NCI-H1048 (cell line): ENCODE measurements at regions not wholly inside any gene's neighbourhood (a gene's known extent, or its start where the extent isn't known, plus 50 kb on each side); places are given as distances from the start of the nearest gene placed in this dataset.

Experiments
- DNase-seq: peaks from one replicate; lab custom pipeline; 2025; lab: John Stamatoyannopoulos, UW

- DNase-seq = no peak
These were observed 523.8 kb downstream of the EFNA5 start for GRCh38 chr5:107146901-107147300.

GRCh38 chr5:107135391-107135790 is 535.3 kb downstream of the EFNA5 start:
- DNase-seq = no peak

GRCh38 chr5:107134931-107135330 is 535.8 kb downstream of the EFNA5 start:
- DNase-seq = no peak

- no peak for DNase-seq
These were observed 541.7 kb downstream of the EFNA5 start for GRCh38 chr5:107129051-107129450.

- no peak for DNase-seq
These were observed 542.9 kb downstream of the EFNA5 start for GRCh38 chr5:107127878-107128277.

DNA sequence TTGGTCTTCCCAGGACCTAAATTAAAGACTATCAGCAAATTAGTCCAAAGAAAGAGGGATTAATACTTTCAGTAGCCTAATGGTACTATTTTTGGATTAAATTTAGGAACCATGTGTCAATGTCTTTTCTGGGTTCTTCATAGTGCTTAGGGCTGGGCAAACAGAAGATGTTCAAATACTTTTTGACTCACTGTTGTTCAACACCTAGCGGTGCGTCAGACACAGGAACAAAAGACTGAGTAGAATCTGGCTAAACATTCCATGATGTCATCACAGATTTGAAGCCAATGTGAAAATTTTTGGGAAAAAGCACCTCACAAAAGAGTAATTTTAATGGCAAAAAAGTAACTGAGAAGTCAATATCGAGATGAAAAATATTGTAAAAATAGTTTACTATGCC is 544.4 kb downstream of the EFNA5 start:
- no peak for DNase-seq

GRCh38 chr5:107124376-107124775 is 546.4 kb downstream of the EFNA5 start:
- no peak for DNase-seq

GRCh38 chr5:107123014-107123413 is 547.7 kb downstream of the EFNA5 start:
- DNase-seq = no peak

- no peak for DNase-seq
These were observed 548.8 kb downstream of the EFNA5 start for GRCh38 chr5:107121793-107122519.

DNA sequence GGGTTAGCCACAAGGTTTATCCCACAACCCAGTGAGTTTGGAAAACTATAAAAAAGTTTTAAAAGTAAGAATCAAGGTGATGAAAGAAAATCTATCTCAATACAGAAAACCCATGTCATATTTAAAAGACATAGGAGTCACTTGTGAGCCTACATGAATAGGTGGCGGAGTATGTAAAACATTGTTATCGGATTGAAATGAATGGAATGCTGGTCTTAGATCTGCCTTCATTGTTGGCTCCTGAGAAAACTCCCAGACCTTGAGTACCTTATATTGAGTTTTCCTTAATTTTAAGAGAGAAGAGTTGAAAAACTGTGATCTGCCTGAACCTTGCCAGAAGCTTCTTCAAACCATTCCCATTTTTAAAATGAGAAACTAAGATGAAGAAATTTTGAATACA is 551.1 kb downstream of the EFNA5 start:
- no peak for DNase-seq

- DNase-seq = no peak
These were observed 552.3 kb downstream of the EFNA5 start for GRCh38 chr5:107118184-107119019.

DNA sequence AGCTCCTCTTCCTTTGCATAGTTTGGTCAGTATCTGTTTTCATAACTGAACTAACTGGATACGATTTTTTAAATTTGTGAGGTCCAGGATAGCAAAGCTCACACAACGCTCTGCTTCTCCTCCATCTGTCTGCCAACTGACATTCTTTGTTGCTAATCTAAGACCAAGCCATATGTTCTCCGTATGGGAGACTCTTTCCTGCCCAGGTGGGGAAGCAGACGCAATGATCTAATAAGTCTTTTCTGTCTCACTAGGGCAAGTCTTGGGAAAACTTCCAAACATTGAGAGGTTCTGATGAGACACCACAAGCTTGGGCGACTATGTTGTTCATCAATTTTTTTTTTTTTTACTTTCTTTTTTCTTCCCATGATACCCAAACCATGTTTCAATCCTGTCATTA is 558.5 kb downstream of the EFNA5 start:
- no peak for DNase-seq

- DNase-seq = no peak
These were observed 566.4 kb downstream of the EFNA5 start for GRCh38 chr5:107104040-107104995.

GRCh38 chr5:107103522-107103921 is 567.2 kb downstream of the EFNA5 start:
- DNase-seq = no peak

- DNase-seq = no peak
These were observed 570.6 kb downstream of the EFNA5 start for GRCh38 chr5:107100121-107100520.

DNA sequence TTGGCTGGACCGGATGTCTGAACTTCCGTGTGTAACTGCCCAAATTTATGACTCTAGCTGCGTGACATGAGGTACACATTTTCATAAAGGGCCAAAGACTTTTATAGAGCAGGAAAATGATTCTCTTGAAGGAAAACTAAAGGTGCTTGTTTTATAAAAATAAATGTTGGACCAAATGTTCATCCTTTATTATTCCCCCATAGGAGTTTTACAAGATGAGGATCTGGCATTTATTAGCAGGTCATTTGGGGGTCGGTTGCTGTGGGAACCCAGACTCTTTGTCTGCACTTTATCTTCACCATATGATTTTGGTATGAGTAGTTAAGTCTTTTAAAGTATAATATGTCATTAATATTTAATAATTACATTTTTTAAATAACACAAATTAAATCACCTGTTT is 571.2 kb downstream of the EFNA5 start:
- no peak for DNase-seq

GRCh38 chr5:107092695-107093094 is 578.0 kb downstream of the EFNA5 start:
- no peak for DNase-seq

GRCh38 chr5:107090506-107090905 is 580.2 kb downstream of the EFNA5 start:
- no peak for DNase-seq

DNA sequence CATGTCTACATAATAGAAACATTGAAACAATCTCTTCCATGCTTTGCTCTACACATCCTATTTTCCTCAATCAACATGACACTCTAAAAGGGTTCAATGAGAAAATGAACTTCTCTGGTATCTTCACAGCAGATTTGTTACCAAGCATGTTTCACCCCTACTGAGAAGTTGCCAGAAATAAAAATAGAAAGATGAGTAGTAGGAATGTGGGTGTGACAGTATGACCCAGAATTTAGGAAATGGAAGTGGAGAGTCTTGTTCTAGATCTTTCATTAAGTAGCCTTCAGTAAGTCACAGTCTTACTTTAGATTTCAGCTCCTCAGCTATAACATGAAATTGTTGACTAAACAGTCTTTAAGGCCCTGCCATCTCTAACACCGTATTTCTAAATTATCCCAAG is 581.8 kb downstream of the EFNA5 start:
- DNase-seq = no peak

GRCh38 chr5:107085572-107085971 is 585.2 kb downstream of the EFNA5 start:
- no peak for DNase-seq

- DNase-seq = no peak
These were observed 595.7 kb downstream of the EFNA5 start for GRCh38 chr5:107074996-107075395.

DNA sequence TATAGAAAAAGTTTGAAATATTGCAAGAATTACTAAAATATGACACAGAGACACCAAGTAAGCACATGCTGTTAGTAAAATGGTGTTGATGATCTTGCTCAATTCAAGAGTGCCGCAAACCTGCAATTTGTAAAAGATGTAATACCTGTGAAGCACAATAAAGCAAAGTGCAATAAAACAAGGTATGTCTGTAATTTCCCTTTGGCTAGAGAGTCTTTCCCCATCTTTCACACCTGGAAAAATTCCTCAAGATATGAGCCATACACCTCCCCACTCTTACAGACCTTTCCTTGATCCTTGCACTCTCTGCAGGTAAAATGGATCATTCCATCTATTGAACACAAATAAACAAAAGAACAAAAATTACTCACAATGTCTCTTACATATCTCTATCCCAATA is 597.8 kb downstream of the EFNA5 start:
- no peak for DNase-seq
